PC-3 (cell line): ENCODE measurements at regions not wholly inside any gene's neighbourhood (a gene's known extent, or its start where the extent isn't known, plus 50 kb on each side); places are given as distances from the start of the nearest gene placed in this dataset.

ENCODE experiments used
- EZH2 ChIP-seq: fragments of 300-600 bp; sonication (generic); IDR thresholded peaks from one replicate; pipeline ENCODE4 v1.6.1; 2017; ENCODE audit warnings: antibody characterized with exemption, mild to moderate bottlenecking, low read length; ENCODE audit not compliant: unreplicated experiment
- EZH2phosphoT487 ChIP-seq: fragments of 300-600 bp; sonication (generic); IDR thresholded peaks from 2 replicates; pipeline ENCODE4 v1.6.1; 2018; ENCODE audit warnings: mild to moderate bottlenecking, antibody characterized with exemption, low read length, borderline replicate concordance
- TF ChIP-seq, protein P1 (sequence below): fragments of 300-600 bp; sonication (generic); conservative IDR thresholded peaks from 2 replicates; pipeline ENCODE4 v1.5.1; 2017; ENCODE audit warnings: antibody characterized with exemption, low read depth, mild to moderate bottlenecking, low read length

DNA sequence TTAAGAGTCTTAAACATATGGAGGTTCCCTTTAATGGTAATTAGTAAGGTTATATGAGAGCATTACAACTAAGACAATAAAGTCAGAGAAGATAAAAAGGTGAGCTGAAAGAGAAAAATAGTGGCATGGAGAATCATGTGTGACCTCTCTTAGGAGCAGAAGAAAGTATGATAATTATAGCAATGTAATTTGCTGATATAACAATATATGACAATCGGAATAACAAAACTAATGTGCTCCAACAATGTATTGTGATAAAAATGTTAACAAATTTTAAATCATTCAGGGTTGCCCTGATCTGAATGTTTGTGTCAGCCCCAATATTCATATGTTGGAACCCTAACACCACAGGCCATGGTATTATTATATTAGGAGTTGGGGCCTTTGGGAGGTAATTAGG lies 269.6 kb upstream of the PPFIA2 start:
- no peak for TF ChIP-seq EZH2
- TF ChIP-seq, protein P1, sequence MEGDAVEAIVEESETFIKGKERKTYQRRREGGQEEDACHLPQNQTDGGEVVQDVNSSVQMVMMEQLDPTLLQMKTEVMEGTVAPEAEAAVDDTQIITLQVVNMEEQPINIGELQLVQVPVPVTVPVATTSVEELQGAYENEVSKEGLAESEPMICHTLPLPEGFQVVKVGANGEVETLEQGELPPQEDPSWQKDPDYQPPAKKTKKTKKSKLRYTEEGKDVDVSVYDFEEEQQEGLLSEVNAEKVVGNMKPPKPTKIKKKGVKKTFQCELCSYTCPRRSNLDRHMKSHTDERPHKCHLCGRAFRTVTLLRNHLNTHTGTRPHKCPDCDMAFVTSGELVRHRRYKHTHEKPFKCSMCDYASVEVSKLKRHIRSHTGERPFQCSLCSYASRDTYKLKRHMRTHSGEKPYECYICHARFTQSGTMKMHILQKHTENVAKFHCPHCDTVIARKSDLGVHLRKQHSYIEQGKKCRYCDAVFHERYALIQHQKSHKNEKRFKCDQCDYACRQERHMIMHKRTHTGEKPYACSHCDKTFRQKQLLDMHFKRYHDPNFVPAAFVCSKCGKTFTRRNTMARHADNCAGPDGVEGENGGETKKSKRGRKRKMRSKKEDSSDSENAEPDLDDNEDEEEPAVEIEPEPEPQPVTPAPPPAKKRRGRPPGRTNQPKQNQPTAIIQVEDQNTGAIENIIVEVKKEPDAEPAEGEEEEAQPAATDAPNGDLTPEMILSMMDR, result no peak
- no peak for TF ChIP-seq EZH2phosphoT487
